ENCODE measurements at regions not wholly inside any gene's neighbourhood (a gene's known extent, or its start where the extent isn't known, plus 50 kb on each side); places are given as distances from the start of the nearest gene placed in this dataset.

GRCh38 chr18:24656050-24656449, 195.6 kb downstream of the HRH4 start:
- H2AFZ ChIP-seq (ENCODE audit: low read length), result no peak overlapping the region
- no peak for TF ChIP-seq EZH2phosphoT487 (IDR thresholded peaks at IDR 0.05; ENCODE audit: borderline replicate concordance)
- TF ChIP-seq CTCF (conservative IDR thresholded peaks at IDR 0.05; ENCODE audit: low read length), result no peak

GRCh38 chr18:24656551-24657443, 196.4 kb downstream of the HRH4 start:
- no peak overlapping the region for H3K9ac ChIP-seq (ENCODE audit: low read depth, low read length, poor library complexity, severe bottlenecking)
- no peaks in the 10 kb centered on the region for H3K36me3 ChIP-seq (ENCODE audit: insufficient read depth, low read length)
- no peak overlapping the region; the same call in 1 of the 2 replicates for H2AFZ ChIP-seq (ENCODE audit: low read length)
- H4K20me1 ChIP-seq (ENCODE audit: insufficient read depth, low read length, poor library complexity, severe bottlenecking), result no peaks in the 10 kb centered on the region
- H3K9me3 ChIP-seq (ENCODE audit: insufficient read depth, low read depth, low read length), result no peaks in the 10 kb centered on the region
- no peaks in the 10 kb centered on the region for H3K9me2 ChIP-seq (replicated peaks; ENCODE audit: low read depth, low read length)
- TF ChIP-seq CTCF (conservative IDR thresholded peaks at IDR 0.05; ENCODE audit: low read length), result no peak
- TF ChIP-seq EZH2phosphoT487 (IDR thresholded peaks at IDR 0.05; ENCODE audit: borderline replicate concordance), result no peak
- H3K4me1 ChIP-seq (ENCODE audit: insufficient read depth, low read length, poor library complexity, severe bottlenecking), result peaks cover 31% of the 10 kb centered on the region
- no peak overlapping the region for H3K4me3 ChIP-seq (ENCODE audit: low read length, poor library complexity, severe bottlenecking)
- no peak overlapping the region for H3K4me2 ChIP-seq (ENCODE audit: low read depth, low read length, poor library complexity, severe bottlenecking)
- no peaks in the 10 kb centered on the region for H3K27me3 ChIP-seq (ENCODE audit: insufficient read depth, low read length, poor library complexity, severe bottlenecking)
- H3K79me2 ChIP-seq (ENCODE audit: insufficient read depth, low read length), result no peaks in the 10 kb centered on the region
- no peaks in the 10 kb centered on the region for H3F3A ChIP-seq (ENCODE audit: low read depth)

More at GRCh38 chr18:24656050-24656449, 195.6 kb downstream of the HRH4 start:
- no peaks in the 10 kb centered on the region for H3K36me3 ChIP-seq (ENCODE audit: insufficient read depth, low read length)
- no peak overlapping the region for H3K4me2 ChIP-seq (ENCODE audit: low read depth, low read length, poor library complexity, severe bottlenecking)
- no peaks in the 10 kb centered on the region for H3K79me2 ChIP-seq (ENCODE audit: insufficient read depth, low read length)
- no peak overlapping the region for H3K4me3 ChIP-seq (ENCODE audit: low read length, poor library complexity, severe bottlenecking)
- H3F3A ChIP-seq (ENCODE audit: low read depth), result no peaks in the 10 kb centered on the region
- H4K20me1 ChIP-seq (ENCODE audit: insufficient read depth, low read length, poor library complexity, severe bottlenecking), result no peaks in the 10 kb centered on the region
- no peaks in the 10 kb centered on the region for H3K9me3 ChIP-seq (ENCODE audit: insufficient read depth, low read depth, low read length)
- no peaks in the 10 kb centered on the region for H3K27me3 ChIP-seq (ENCODE audit: insufficient read depth, low read length, poor library complexity, severe bottlenecking)
- H3K4me1 ChIP-seq (ENCODE audit: insufficient read depth, low read length, poor library complexity, severe bottlenecking), result peaks cover 28% of the 10 kb centered on the region
- no peak overlapping the region for H3K9ac ChIP-seq (ENCODE audit: low read depth, low read length, poor library complexity, severe bottlenecking)
- H3K9me2 ChIP-seq (replicated peaks; ENCODE audit: low read depth, low read length), result no peaks in the 10 kb centered on the region

GRCh38 chr18:24657444-24657842, 197.0 kb downstream of the HRH4 start:
- Histone ChIP-seq H3K4me3 (ENCODE audit: low read length, poor library complexity, severe bottlenecking) (no peak overlapping the region), H3K9ac (ENCODE audit: low read depth, low read length, poor library complexity, severe bottlenecking) (no peak overlapping the region), H2AFZ (ENCODE audit: low read length) (peak overlapping the region; percentile 18; the same call in 1 of the 2 replicates), H3K79me2 (ENCODE audit: insufficient read depth, low read length) (no peaks in the 10 kb centered on the region), H3K36me3 (ENCODE audit: insufficient read depth, low read length) (no peaks in the 10 kb centered on the region), H3K27me3 (ENCODE audit: insufficient read depth, low read length, poor library complexity, severe bottlenecking) (no peaks in the 10 kb centered on the region), H4K20me1 (ENCODE audit: insufficient read depth, low read length, poor library complexity, severe bottlenecking) (no peaks in the 10 kb centered on the region), H3K4me1 (ENCODE audit: insufficient read depth, low read length, poor library complexity, severe bottlenecking) (peaks cover 31% of the 10 kb centered on the region), H3K9me3 (ENCODE audit: insufficient read depth, low read depth, low read length) (no peaks in the 10 kb centered on the region), H3F3A (ENCODE audit: low read depth) (no peaks in the 10 kb centered on the region), H3K4me2 (ENCODE audit: low read depth, low read length, poor library complexity, severe bottlenecking) (no peak overlapping the region), H3K9me2 (replicated peaks; ENCODE audit: low read depth, low read length) (no peaks in the 10 kb centered on the region)
- no peak for TF ChIP-seq EZH2phosphoT487 (IDR thresholded peaks at IDR 0.05; ENCODE audit: borderline replicate concordance)

All from Loucy (cell line).